Muscle of back (tissue), 3 donors: ENCODE measurements at regions not wholly inside any gene's neighbourhood (a gene's known extent, or its start where the extent isn't known, plus 50 kb on each side); places are given as distances from the start of the nearest gene placed in this dataset.
A peak's percentile ranks its signal among the peaks of the same experiment; 100 is the strongest.

Experiments
- DNase-seq, 3 donors: peaks; one replicate each; pipeline versions ENCODE4 v3.0.0 to v3.0.0-alpha.2; 2013

DNA sequence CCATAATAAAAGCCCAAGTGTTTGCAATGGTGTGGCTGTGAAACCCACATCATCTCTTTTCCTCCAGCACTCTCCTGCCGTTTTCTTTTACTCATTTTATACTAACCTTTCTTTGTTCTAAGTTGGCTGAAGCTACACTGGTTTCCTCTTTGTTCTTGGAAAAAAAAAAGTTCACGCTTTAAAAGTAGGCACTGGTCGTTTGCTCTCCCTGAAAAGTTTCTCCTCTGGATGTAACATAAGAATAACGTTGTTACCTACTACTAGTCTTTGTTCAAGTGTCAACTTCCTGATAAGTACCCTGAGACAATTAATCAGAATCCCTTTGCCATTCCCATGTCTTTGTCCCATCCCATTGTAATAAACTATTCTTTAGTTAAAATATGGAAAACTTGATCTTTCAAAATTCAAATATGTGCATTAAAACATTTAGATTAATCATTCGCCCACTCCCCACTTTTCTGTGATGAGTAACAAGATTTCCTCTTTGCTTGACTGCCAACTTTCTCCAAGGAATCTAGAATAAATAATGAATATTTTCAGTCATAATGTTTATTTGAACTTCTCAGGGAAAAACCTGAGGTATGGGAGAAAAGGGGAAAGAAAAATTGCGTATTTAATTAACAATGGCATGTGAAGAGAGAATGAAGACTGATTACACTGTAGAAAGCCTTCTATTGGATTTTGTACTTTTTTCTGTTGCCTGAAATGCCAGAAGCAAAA lies 454.3 kb upstream of the CTNND2 start:
- DNase-seq = no peak

DNA sequence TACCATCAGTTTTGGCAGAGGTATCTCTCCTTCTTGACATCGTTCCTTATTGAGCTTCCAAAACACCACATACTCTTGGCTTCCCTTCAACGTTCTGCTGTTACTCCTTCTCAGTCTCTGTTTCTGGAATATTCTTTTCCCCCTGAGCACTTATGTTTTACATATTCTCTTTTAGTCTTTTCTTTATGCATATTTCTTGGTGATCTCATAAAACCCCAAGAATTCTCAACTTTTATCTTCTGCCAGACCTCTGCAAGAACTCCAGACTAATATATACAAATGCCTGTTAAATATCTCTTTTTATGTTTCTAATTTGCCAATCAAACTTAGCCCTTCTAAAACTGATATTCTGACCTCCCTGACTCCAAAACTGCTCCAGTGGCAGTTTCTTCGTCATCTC lies 453.4 kb upstream of the CTNND2 start:
- DNase-seq = no peak

DNA sequence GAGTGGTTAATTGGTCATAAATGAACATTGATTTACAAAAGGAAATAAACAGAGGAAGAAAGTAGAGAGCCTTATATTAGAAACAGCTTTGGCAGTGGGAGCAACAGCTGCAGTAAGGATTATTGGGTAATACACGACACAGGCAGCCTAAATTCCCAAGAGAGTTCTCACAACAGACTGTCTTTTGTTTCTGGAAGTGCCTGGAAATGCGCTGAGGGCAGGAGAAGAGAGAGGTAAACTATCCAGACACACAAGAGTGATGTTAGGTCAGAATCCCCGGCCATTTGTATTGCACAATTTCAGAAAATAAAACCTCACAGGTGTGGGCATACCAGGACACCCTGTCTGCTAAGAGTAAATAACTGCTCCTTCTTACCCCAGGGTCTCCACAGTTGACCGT lies 450.4 kb upstream of the CTNND2 start:
- DNase-seq = peak in 1 of 3 donors; percentile 27

DNA sequence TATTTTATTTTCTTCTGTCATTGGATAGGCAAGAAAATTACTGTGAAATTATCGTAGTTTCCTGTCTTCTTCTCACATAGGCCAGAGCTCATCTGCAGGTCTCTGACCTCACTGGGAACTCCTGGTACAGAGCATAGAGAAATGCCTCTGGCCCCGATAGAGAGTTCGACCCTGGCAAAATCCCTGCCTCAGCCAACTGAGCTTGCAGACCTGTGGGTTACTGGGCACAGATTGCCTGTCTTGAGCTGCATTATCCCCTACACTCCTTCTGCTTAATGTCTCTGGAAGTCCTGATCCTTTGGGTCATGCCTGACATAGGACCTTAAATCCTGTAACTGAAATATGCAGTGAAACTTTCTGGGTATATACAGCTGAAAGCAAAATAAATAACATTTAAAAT lies 439.3 kb upstream of the CTNND2 start:
- DNase-seq = no peak

DNA sequence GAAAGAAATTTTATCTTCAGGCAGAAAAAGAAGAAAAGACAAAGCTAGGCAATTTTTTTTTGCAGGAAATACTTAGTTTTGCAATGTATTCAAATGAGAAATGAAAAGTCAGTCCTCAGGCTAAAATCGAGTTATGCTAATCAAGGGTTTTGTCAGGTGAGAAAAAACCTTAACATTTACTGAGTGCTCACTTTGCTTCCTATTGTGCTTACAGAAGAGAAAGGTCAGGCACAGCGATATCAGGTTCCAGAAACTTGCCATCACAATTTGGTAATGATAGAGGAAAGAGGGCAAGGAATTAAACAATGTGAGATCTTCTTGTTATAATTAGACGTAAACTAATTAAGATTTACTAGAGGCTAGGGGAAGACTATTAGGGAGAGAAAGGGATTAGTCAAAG lies 431.7 kb upstream of the CTNND2 start:
- DNase-seq = no peak

DNA sequence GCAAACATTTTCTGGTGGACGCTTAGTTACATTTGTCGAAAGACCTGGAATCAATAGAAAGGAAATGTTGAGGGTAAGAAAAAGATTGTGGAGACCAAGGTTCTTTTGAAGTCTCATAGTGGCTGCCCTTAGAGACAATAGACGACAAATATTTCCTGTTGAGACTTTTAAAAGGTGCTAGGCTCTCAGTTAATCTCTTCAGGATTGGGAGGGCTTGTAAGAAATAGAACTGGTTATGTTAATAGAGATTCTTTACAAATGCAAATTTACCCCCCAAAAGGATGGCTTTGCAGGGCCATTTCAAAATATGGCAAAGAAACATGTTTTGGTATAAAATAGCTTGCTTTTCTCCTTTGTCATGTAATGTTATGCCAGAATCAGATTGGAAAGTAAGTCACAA lies 428.2 kb upstream of the CTNND2 start:
- no peak for DNase-seq

DNA sequence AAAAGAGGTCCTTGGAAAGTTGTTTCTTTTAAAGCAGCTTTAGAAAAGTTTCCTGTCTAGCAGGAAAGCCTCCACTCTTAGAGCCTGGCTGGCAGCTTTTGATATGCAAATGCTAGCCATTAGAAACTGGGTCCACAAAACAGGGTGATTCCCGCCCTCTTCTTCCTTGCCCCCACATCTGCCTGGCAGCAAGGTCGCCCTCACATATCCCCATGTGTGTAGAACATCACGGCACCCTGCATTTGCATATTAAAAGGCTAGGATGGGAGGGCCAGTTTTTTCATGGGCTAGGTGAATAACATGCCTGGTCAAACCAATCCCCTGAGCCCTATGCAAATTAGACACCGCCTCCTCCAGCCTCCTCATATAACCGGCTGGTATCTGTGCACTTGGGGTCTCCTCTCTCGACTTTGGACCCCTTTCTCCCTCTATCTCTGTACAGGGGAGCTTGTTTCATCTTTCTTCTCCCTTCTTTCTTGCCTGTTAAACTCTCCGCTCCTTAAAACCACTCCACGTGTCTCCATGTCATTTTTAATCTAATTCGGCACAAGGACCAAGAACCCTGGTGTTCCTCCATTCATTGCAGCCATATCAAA lies 426.8 kb upstream of the CTNND2 start:
- no peak for DNase-seq

DNA sequence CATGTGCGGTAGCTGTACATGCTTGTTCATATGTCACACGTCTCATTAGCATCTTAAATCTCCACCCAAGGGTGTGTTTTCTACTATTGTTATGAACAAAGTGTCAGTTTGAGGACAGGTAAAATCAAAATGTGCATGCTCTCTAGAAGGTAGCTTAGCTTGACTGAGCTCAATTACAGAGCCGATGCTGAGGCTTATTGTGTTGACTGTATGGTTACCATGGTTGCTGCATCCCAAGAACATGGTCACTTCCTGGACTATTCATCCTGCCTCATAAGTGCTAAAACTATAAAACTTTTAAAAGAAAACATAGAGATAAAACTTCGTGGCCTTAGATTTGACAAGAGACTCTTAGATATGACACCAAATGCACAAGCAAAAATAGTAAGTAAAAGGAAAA lies 426.1 kb upstream of the CTNND2 start:
- DNase-seq = no peak

DNA sequence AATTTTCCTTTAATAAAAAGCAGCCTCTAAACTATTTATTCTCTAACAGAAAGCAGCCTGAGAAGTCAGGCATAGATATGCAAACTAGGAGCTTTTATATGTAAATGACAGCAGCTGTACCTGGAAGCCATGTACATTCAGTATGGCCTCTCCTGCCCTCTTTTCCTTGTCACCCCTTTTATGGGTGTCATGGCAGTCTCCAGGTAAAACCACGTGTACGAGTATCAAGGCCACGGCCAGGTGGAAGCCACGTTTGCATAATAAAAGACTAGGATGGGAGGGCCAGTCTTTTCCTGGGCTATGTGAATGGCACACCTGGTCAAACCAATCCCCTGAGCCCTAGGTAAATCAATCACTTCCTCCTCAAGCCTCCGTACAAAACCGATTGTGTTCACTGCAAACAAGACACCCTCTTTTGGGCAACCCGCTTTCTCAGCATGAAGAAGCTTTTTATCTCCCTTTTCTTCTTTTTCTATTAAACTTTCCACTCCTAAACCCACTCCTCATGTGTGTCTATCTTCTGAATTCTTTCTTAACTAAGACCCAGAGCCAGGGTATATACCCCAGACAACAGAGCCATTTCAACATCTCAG lies 419.5 kb upstream of the CTNND2 start:
- no peak for DNase-seq

DNA sequence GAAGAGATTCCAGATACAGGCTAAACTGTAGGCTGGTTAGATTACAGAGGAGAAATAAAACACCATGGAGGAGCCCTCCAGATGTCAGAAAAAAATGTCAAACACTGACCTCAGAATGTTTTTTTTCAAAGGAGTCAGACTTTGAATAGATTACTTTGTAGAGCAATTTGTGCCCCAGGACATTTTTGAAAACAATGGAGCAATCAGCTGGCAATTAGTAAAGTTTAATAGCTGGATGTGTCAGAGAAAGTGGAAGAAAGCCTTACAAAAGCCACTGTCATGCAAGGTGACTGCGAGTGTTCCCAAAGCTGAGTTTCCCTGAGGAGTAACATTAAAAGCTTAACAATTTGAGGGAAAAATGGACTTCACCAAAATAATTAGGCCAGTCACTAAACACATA lies 417.8 kb upstream of the CTNND2 start:
- DNase-seq = no peak

DNA sequence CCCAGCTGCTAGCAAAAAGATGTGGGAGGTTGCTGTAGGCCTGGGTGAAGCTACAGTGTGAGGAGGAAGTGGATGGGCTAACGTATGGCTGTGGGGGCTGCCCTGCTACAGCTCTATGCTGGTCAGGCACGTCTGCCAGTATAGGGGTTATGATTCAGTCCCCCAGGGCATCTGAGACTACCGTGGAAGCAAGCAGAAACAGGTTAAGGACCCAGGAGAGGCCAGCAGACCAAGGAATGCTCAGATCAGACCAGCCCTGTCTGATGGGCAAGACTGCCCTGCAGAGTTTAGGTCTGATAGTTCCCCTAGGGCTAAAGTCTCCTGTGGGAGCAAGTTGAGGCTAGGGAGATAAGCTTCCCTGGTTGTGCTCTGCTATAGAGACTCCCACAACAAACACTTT lies 416.1 kb upstream of the CTNND2 start:
- no peak for DNase-seq

DNA sequence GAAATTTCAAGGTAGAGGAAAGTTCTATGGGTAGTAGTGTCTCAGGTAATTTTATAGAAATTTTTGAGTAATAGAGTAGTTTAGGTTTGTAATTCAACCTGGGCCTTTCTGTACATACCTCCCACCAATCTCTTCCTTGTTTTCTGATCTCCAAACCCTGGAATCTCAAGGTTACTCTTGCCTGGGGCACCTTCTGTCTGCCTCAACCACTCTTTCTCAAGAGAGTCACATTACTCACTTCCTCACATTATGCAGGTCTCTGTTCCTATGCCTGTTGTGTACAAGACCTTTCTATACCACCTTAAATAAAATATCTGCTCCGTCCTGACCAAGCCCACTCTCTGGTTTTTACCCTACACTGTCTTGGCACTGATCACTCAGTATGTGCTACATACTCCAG lies 412.6 kb upstream of the CTNND2 start:
- peak in 1 of 3 donors; percentile 2 for DNase-seq

DNA sequence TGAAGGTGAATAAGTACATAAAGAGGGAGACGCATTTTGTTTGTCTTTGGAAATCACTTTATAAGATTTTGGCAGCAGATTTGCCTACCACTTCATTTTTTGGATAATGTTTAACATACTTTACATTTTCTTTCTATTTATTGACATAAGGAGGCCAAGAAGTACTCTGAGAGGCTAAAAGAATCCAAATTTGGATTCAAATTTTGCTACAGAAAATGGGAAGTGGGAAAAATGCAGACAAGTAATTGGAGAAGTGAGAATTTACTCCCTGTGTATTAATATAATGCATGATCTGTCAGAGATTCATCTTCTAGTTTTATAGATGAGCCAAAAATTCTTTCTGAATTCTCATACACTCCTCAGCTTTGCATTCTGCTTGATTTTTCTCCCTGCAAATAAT lies 411.2 kb upstream of the CTNND2 start:
- DNase-seq = peak in 2 of 3 donors; percentile 16 to 24

DNA sequence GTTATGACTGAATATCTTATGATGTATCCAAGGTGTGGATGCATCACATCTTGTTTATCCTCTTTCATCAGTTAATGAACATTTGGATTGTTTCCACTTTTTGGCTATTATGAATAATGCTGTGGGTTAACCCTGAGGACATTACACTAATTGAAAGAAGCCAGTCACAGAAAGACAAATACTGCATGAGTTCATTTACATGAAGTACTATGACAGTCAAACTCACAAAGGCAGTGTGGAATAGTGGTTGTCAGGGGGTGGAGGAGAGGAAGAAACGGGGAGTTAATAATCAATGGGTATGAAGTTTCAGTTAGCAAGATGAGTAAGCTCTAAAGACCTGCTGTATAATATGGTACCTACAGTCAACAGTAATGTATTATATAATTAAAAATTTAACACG lies 409.4 kb upstream of the CTNND2 start:
- DNase-seq = no peak

DNA sequence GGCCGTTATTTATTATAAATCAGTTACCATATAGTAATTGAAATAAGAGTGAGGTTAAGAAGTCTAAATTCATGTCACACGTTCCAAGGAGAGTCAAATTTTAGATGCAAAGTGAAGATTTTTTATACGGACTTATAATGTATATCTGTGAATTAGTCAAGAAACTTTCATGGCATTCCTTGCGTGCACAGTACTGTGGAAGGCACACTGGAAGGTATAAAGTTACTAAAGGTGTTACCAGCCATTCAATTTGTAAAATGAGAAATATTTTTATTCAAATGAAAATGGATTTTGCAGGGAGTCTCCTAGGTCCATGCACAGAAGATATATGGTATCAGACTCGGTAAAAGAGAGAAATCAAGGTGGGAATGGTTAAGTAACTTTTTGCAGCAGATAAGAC lies 408.1 kb upstream of the CTNND2 start:
- DNase-seq = no peak

DNA sequence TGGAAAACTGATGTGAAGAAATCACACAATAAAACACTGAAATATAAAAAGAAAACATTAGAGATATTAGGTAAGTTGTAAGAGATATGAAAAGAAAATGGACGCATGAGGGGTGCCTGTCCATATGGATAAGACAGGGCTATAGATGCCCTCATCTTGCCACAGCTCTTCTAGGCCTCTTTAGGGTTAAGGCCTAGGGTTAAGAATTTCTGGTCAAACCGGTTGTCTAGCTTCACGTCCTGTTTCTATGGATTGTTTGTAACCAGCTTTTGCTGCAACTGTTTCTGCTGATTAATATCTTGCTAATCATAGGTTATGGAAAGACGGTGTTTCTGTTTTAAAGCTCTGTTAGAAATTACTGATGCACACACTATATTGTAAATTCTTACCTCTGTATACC lies 389.9 kb upstream of the CTNND2 start:
- no peak for DNase-seq

DNA sequence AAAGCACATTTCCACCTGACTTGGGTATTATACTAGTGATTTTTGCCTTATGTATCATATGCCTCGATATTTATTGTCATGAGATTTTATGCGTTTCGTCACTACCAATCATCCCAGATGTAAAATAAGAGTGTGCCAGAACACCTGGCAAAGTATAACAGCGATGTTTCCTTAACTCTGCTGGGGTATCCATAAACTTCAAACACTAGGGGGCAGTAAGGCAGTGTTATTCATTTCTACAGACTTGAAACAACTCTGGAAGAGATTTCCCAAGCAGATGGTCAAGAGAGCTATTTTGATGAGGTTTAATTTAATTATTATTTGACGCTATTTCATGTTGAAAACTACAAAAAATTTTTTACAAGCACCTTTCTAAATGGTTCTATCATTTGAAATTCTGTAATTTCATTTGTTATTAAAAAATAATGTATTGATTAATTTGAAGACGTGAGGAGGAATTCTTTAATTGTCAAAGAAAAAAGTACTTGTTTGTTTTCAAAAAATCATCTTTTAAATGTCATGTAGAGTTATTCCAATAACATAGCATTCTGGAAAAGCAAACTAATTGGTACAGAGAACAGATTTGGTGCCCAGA lies 388.5 kb upstream of the CTNND2 start:
- DNase-seq = peak in 1 of 3 donors; percentile 3

DNA sequence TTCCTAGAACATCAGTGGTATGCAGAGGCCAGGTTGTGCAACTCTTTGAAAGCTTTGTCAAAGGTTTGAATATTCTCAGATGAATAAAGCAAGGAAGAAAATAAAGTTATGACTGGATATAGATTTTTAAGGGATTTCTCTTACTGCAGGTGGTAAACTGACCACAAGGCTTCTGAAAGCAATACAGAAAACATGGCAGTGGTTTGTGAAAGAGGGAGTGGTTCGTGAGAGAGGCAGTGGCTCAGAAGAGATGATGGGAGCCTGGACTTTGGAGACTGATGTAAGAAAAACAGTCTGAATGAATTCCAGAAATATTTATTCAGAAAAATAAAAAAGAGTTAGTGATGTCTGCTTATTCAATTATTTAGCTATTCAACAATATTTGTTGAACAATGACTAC lies 380.4 kb upstream of the CTNND2 start:
- DNase-seq = no peak

DNA sequence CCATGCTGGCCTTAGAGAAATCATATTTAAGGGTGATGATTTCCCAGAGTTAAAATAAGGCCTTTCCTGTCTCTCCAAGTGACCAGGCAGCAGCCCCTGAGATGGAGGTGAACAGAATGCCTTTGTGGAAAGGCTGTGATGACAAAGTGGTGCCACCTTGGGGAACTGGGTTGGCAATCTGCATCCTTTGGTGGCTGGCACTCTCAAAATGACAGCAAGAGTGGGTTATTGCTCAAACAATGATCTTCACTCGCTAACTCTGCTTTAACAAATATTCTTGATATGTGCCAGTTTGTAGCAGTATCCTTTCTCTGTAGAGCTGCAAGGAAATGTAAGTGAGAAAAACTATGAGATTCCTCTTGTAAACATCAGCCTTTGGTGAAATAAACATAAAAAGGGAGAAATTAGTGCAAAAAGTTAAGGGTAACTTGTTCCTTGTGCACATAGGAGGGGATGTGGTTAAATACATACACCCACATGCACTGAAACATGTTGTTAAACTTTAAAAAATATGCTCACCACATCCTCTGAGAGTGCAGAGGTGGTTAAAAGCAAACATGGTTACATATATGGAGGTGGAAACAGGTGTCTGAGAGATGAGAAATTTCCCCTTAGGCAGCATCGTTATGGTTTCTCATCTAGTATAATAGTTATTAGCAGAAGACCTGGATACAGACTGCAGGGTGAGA lies 373.4 kb upstream of the CTNND2 start:
- no peak for DNase-seq

DNA sequence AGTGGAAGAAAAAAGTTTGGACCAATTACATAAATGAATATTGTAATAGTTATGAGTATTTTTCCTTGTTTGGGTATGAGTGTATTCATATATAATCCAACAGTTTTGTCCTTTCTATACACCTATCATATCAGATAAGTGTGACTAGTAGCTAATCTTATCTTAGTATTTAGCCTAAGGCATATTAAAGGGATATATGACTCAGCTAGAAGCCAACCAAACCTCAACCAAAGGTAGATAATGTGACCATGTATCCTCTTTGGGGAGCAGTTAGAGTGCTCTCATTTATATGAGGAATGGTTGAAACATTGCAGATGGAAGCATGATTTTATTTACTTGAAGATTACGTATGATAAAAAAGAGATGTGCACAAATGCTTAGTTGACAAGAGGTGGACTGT lies 370.0 kb upstream of the CTNND2 start:
- no peak for DNase-seq

DNA sequence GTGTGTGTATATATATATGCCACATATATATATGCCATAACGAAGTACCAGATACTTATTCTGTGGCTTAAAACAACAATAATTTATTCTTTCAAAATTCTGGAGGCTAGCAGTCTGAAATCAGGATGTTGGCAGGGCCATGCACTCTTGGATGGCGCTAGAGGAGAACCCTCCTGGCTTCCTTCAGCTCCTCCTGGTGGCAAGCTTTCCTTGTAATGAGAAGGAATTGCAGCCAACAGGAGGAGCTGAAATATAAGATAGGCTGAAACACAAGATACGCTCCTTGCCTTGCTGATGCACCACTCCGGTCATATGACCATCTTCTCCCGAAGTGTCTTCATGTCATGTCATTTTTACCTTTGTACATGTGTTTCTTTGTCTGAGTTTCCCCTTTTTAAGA lies 368.1 kb upstream of the CTNND2 start:
- DNase-seq = no peak

DNA sequence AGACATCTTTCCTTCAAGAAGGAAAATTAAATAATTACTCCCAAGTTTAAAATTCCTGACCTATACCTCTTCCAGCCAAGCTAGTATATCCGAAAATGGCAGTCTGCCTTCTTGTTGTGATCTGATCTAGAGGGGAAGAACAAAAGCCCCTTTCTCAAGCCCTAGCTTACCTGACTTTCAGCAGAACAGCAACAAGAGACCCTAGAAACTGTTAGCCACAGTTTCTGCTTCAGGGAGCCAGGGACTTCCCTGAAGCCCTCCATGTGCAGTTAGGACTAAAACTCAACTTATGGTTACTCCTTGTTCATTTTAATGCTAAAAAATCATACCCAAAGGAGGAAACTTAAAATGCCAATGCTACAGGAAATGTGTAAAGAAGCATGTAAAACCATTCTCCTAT lies 366.7 kb upstream of the CTNND2 start:
- no peak for DNase-seq

DNA sequence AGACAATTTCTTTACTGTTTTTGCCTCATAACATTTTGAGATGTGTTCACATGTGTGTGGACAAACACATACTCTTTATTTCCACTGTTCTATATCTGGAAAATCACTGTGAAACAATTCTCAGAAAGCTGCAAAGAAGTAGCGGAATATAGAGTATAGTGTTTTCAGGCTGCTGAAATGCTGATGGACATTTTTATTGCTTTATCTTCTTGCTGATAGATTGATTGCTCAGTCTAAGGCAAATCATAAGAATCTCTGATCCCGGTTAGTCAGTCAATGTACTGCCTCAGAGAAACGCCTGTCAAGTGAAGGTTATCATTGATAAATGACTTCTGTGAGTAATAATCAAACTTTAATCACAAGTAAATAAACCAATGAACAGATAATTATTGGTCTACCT lies 364.9 kb upstream of the CTNND2 start:
- no peak for DNase-seq
